ENCODE measurements at regions not wholly inside any gene's neighbourhood (a gene's known extent, or its start where the extent isn't known, plus 50 kb on each side); places are given as distances from the start of the nearest gene placed in this dataset.
A peak's percentile ranks its signal among the peaks of the same experiment; 100 is the strongest.

GRCh38 chr1:93776728-93777127 lies 95.1 kb upstream of the BCAR3 start:
- intact Hi-C loops (cut with DNase I): no loop called here
- 79 to 86% (median 80%) methylated on average over 3 of the region's 3 CpGs for WGBS, 3 donors
- Histone ChIP-seq H3K4me1 (peaks cover 10% of the 10 kb centered on the region), H3K9me3 (no peaks in the 10 kb centered on the region), H3K27ac (no peak overlapping the region), H3K27me3 (ENCODE audit: insufficient read depth in 3 of 3, low read length in 2 of 3) (no peaks in the 10 kb centered on the region), H3K36me3 (ENCODE audit: insufficient read depth in 1 of 2, low read depth in 1 of 2) (no peaks in the 10 kb centered on the region), H3K4me3 (no peak overlapping the region)
- ATAC-seq (no peak), DNase-seq (no peak)
- TF ChIP-seq, protein P1, sequence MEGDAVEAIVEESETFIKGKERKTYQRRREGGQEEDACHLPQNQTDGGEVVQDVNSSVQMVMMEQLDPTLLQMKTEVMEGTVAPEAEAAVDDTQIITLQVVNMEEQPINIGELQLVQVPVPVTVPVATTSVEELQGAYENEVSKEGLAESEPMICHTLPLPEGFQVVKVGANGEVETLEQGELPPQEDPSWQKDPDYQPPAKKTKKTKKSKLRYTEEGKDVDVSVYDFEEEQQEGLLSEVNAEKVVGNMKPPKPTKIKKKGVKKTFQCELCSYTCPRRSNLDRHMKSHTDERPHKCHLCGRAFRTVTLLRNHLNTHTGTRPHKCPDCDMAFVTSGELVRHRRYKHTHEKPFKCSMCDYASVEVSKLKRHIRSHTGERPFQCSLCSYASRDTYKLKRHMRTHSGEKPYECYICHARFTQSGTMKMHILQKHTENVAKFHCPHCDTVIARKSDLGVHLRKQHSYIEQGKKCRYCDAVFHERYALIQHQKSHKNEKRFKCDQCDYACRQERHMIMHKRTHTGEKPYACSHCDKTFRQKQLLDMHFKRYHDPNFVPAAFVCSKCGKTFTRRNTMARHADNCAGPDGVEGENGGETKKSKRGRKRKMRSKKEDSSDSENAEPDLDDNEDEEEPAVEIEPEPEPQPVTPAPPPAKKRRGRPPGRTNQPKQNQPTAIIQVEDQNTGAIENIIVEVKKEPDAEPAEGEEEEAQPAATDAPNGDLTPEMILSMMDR (IDR thresholded peaks at IDR 0.05): no peak

DNA sequence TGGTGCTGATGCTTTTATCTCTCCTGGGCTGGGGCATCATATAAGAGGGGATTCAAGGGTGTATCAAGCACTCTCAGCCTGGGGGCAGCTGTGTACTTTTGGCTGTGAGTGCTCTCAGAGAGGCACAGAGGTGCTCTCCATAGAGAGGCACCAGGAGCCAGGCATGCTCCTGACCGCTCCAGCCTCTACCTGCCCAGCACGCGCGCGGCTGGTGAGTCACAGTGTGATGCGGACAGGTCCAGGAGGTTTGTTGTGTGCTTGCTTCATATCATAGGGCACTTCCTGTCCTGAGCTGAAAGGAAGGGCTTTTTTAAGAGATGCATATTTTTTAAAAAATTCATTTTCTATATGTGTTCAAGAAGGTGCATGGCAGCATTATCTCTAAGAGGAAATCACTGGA lies 93.6 kb upstream of the BCAR3 start:
- intact Hi-C loops (cut with DNase I): no loop called here
- ATAC-seq (no peak), DNase-seq (no peak)
- Histone ChIP-seq H3K36me3 (ENCODE audit: insufficient read depth in 1 of 2, low read depth in 1 of 2) (no peaks in the 10 kb centered on the region), H3K9me3 (no peaks in the 10 kb centered on the region), H3K4me1 (peaks cover 10% of the 10 kb centered on the region), H3K4me3 (no peak overlapping the region), H3K27me3 (ENCODE audit: insufficient read depth in 3 of 3, low read length in 2 of 3) (no peaks in the 10 kb centered on the region), H3K27ac (no peak overlapping the region)
- WGBS, 3 donors: 94 to 97% (median 96%) methylated on average over 6 of the region's 6 CpGs
- TF ChIP-seq, protein P1 (IDR thresholded peaks at IDR 0.05): no peak

DNA sequence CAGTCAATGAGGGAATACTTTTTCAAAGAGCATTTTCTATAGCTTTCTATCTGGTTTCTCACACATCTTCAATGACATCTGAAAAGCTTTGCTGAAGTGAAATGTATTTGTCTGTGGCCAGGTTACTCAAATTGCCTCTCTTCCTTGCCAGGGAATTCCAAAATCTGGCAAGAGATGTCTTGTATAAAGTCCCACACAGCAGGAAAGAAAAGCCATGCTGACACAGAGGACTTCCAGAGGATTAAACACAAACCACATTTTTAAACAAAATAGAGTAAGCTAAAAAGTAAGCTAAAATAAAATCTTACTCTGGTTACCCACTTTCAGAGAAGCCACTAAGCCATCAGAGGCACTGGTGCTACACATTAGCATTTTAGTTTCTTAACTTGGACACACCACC lies 93.1 kb upstream of the BCAR3 start:
- TF ChIP-seq, protein P1 (IDR thresholded peaks at IDR 0.05): no peak
- intact Hi-C loops (cut with DNase I): no loop called here
- ATAC-seq: peak in 1 of 4 donors; percentile 43

DNA sequence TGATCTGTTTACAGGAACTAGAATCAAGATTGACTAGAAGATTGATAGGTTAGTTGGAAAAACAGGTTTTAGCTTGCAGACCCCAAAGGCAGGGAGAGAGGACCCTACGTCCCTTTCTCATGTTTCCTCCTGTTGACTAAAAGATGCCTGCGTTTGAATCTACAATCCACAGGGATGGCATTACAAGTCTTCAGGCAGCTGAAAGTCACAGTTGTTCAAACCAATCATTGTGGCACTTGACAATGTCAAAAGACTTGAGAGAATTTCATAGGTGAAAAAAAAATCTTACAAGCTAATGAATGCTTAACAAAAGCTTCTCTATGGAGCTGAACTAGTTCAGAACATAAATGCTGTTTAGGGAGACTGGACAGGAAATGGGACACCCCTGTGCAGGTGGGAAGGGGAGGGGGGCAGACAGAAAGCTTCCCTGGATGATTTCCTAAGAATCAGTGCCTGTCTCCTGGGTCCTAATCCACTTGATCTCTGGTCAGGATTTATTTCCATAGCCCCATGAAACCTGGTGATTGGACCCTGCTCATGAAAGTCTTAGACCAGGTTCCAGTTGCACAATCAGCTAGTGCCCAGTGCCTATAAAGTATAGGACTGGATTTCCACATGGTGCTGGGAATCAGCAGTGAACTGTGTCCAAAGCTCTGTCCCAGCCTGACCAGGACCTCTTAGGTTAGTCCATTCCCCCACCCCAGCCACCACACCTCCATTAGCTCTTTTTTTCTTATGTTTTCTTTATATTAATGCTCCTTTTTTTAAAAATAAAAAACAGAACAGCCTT lies 91.6 kb upstream of the BCAR3 start:
- Histone ChIP-seq H3K27ac (peak overlapping the region; percentile 69), H3K4me3 (no peak overlapping the region), H3K36me3 (ENCODE audit: insufficient read depth in 1 of 2, low read depth in 1 of 2) (no peaks in the 10 kb centered on the region), H3K9me3 (no peaks in the 10 kb centered on the region), H3K4me1 (peaks cover 18% of the 10 kb centered on the region), H3K27me3 (ENCODE audit: insufficient read depth in 3 of 3, low read length in 2 of 3) (no peaks in the 10 kb centered on the region)
- intact Hi-C loops (cut with DNase I): no loop called here
- TF ChIP-seq, protein P1 (IDR thresholded peaks at IDR 0.05): no peak
- peak; percentile 59 to 73 (median 66) for ATAC-seq
- 27 to 36% (median 35%) methylated on average over 2 of the region's 2 CpGs for WGBS, 3 donors
- DNase-seq: no peak

More for the DNA sequence above, 93.1 kb upstream of the BCAR3 start:
- H3K27me3 ChIP-seq (ENCODE audit: insufficient read depth in 3 of 3, low read length in 2 of 3): no peaks in the 10 kb centered on the region
- H3K4me1 ChIP-seq: peaks cover 10% of the 10 kb centered on the region
- H3K36me3 ChIP-seq (ENCODE audit: insufficient read depth in 1 of 2, low read depth in 1 of 2): no peaks in the 10 kb centered on the region
- H3K4me3 ChIP-seq: no peak overlapping the region
- H3K27ac ChIP-seq: no peak overlapping the region
- no peaks in the 10 kb centered on the region for H3K9me3 ChIP-seq
- DNase-seq: no peak

- Histone ChIP-seq H3K27ac (no peak overlapping the region), H3K27me3 (ENCODE audit: insufficient read depth in 3 of 3, low read length in 2 of 3) (no peaks in the 10 kb centered on the region), H3K4me1 (peaks cover 22% of the 10 kb centered on the region), H3K4me3 (no peak overlapping the region), H3K9me3 (no peaks in the 10 kb centered on the region), H3K36me3 (ENCODE audit: insufficient read depth in 1 of 2, low read depth in 1 of 2) (no peaks in the 10 kb centered on the region)
- intact Hi-C loops (cut with DNase I): no loop called here
- DNase-seq: no peak
- TF ChIP-seq, protein P1 (IDR thresholded peaks at IDR 0.05): no peak
- peak in 2 of 4 donors; percentile 27 to 71 for ATAC-seq
- 28 to 52% (median 30%) methylated on average over 2 of the region's 2 CpGs for WGBS, 3 donors
Observed at GRCh38 chr1:93771843-93772242, 90.2 kb upstream of the BCAR3 start.
